ENCODE measurements at regions not wholly inside any gene's neighbourhood (a gene's known extent, or its start where the extent isn't known, plus 50 kb on each side); places are given as distances from the start of the nearest gene placed in this dataset.

DNA sequence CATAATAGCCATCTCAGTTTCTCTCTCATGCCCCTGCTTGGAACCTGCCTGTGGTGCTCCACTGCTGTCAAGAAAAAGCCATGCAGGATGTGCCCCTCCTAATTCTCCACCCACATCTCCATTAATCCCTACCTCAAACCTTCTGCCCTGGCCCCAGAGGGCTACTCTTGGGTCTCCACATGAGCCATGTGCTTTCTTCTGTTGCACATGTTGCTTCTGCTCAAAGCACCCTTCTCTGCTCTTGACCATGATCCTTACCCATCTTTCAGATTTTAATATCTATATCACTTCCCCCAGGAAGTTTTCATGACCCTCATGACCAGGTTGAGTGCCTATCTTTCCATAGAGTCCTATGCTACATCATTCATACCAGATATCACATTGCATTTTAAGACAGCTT lies 514.2 kb downstream of the RPS24 start:
- TF ChIP-seq, protein P1, sequence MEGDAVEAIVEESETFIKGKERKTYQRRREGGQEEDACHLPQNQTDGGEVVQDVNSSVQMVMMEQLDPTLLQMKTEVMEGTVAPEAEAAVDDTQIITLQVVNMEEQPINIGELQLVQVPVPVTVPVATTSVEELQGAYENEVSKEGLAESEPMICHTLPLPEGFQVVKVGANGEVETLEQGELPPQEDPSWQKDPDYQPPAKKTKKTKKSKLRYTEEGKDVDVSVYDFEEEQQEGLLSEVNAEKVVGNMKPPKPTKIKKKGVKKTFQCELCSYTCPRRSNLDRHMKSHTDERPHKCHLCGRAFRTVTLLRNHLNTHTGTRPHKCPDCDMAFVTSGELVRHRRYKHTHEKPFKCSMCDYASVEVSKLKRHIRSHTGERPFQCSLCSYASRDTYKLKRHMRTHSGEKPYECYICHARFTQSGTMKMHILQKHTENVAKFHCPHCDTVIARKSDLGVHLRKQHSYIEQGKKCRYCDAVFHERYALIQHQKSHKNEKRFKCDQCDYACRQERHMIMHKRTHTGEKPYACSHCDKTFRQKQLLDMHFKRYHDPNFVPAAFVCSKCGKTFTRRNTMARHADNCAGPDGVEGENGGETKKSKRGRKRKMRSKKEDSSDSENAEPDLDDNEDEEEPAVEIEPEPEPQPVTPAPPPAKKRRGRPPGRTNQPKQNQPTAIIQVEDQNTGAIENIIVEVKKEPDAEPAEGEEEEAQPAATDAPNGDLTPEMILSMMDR (conservative IDR thresholded peaks at IDR 0.05 in 1 of 2, IDR thresholded peaks at IDR 0.05 in 1 of 2; ENCODE audit: low read depth in 1 of 2, low read length in 2 of 2), result no peak
- TF ChIP-seq EZH2 (IDR thresholded peaks at IDR 0.05; ENCODE audit: low read length, missing control alignments), result no peak
